WTC11 (cell line): ENCODE measurements at regions not wholly inside any gene's neighbourhood (a gene's known extent, or its start where the extent isn't known, plus 50 kb on each side); places are given as distances from the start of the nearest gene placed in this dataset.
A peak's percentile ranks its signal among the peaks of the same experiment; 100 is the strongest.

Experiments
- ESRRA ChIP-seq: sonication (generic); formaldehyde crosslinking; IDR thresholded peaks from 2 replicates; pipeline ENCODE4 v1.8.1; 2022; ENCODE audit warnings: mild to moderate bottlenecking, missing genetic modification reagents, borderline replicate concordance
- IRF2 ChIP-seq: sonication (generic); formaldehyde crosslinking; IDR thresholded peaks from 2 replicates; pipeline ENCODE4 v1.8.0; 2022; ENCODE audit warnings: low read depth, missing genetic modification reagents, borderline replicate concordance
- MYBL2 ChIP-seq: sonication (generic); formaldehyde crosslinking; IDR thresholded peaks from 2 replicates; pipeline ENCODE4 v1.8.1; 2023; ENCODE audit warnings: mild to moderate bottlenecking, moderate library complexity, missing genetic modification reagents
- NFATC4 ChIP-seq: fragments of 250-450 bp; sonication (Bioruptor Pico); IDR thresholded peaks from 2 replicates; pipeline ENCODE4 v1.9.0; 2021; ENCODE audit warnings: mild to moderate bottlenecking
- SMAD3 ChIP-seq: sonication (generic); formaldehyde crosslinking; IDR thresholded peaks from 2 replicates; pipeline ENCODE4 v1.8.0; 2022; ENCODE audit warnings: missing genetic modification reagents, mild to moderate bottlenecking, borderline replicate concordance
- SMAD4 ChIP-seq: sonication (generic); formaldehyde crosslinking; IDR thresholded peaks from 2 replicates; pipeline ENCODE4 v1.8.0; 2022; ENCODE audit warnings: mild to moderate bottlenecking, missing genetic modification reagents
- SP1 ChIP-seq: sonication (generic); formaldehyde crosslinking; conservative IDR thresholded peaks from 2 replicates; pipeline ENCODE4 v1.8.1; 2022; ENCODE audit warnings: missing genetic modification reagents
- TCF7 ChIP-seq: sonication (generic); formaldehyde crosslinking; IDR thresholded peaks from 2 replicates; pipeline ENCODE4 v1.8.0; 2022; ENCODE audit warnings: mild to moderate bottlenecking, low read depth, missing genetic modification reagents, moderate library complexity
- TEAD1 ChIP-seq: sonication (generic); formaldehyde crosslinking; IDR thresholded peaks from 2 replicates; pipeline ENCODE4 v1.8.0; 2022; ENCODE audit warnings: mild to moderate bottlenecking, missing genetic modification reagents
- TEAD4 ChIP-seq: sonication (generic); formaldehyde crosslinking; IDR thresholded peaks from 2 replicates; pipeline ENCODE4 v1.8.0; 2022; ENCODE audit warnings: mild to moderate bottlenecking, missing genetic modification reagents
- ZBTB21 ChIP-seq: sonication (generic); formaldehyde crosslinking; IDR thresholded peaks from 2 replicates; pipeline ENCODE4 v1.8.1; 2023; ENCODE audit warnings: mild to moderate bottlenecking, missing genetic modification reagents, borderline replicate concordance
- ZNF219 ChIP-seq: sonication (generic); formaldehyde crosslinking; IDR thresholded peaks from 2 replicates; pipeline ENCODE4 v1.8.0; 2023; ENCODE audit warnings: missing genetic modification reagents, mild to moderate bottlenecking, borderline replicate concordance
- ZNF232 ChIP-seq: sonication (generic); formaldehyde crosslinking; IDR thresholded peaks from 2 replicates; pipeline ENCODE4 v1.8.0; 2022; ENCODE audit warnings: mild to moderate bottlenecking, missing genetic modification reagents
- ZNF671 ChIP-seq: fragments of 250-450 bp; sonication (Bioruptor Pico); IDR thresholded peaks from 2 replicates; pipeline ENCODE4 v1.8.0; 2021; ENCODE audit warnings: mild to moderate bottlenecking
- TF ChIP-seq, protein P1 (sequence below): sonication (generic); formaldehyde crosslinking; IDR thresholded peaks from 2 replicates; pipeline ENCODE4 v1.8.1; 2023; ENCODE audit warnings: mild to moderate bottlenecking, missing genetic modification reagents, borderline replicate concordance
- TF ChIP-seq, protein P2 (sequence below): sonication (generic); formaldehyde crosslinking; IDR thresholded peaks from 2 replicates; pipeline ENCODE4 v1.8.0; 2022; ENCODE audit warnings: missing genetic modification reagents
- TF ChIP-seq, protein P3 (sequence below): fragments of 250-450 bp; sonication (Bioruptor Pico); IDR thresholded peaks from 2 replicates; pipeline ENCODE4 v1.9.0; 2021; ENCODE audit warnings: mild to moderate bottlenecking
- TF ChIP-seq, protein P4 (sequence below): fragments of 200-600 bp; IDR thresholded peaks from 2 replicates; pipeline ENCODE4 v1.8.0; 2022; ENCODE audit warnings: antibody characterized with exemption
- TF ChIP-seq, protein P5 (sequence below): sonication (generic); formaldehyde crosslinking; IDR thresholded peaks from 2 replicates; pipeline ENCODE4 v1.8.1; 2023; ENCODE audit warnings: mild to moderate bottlenecking, missing genetic modification reagents
- TF ChIP-seq, protein P6 (sequence below): sonication (generic); formaldehyde crosslinking; IDR thresholded peaks from 2 replicates; pipeline ENCODE4 v1.8.1; 2022; ENCODE audit warnings: mild to moderate bottlenecking, missing genetic modification reagents, moderate library complexity, borderline replicate concordance
- TF ChIP-seq, protein P7 (sequence below): sonication (generic); formaldehyde crosslinking; IDR thresholded peaks from 2 replicates; pipeline ENCODE4 v1.8.0; 2023; ENCODE audit warnings: missing genetic modification reagents, mild to moderate bottlenecking, borderline replicate concordance

DNA sequence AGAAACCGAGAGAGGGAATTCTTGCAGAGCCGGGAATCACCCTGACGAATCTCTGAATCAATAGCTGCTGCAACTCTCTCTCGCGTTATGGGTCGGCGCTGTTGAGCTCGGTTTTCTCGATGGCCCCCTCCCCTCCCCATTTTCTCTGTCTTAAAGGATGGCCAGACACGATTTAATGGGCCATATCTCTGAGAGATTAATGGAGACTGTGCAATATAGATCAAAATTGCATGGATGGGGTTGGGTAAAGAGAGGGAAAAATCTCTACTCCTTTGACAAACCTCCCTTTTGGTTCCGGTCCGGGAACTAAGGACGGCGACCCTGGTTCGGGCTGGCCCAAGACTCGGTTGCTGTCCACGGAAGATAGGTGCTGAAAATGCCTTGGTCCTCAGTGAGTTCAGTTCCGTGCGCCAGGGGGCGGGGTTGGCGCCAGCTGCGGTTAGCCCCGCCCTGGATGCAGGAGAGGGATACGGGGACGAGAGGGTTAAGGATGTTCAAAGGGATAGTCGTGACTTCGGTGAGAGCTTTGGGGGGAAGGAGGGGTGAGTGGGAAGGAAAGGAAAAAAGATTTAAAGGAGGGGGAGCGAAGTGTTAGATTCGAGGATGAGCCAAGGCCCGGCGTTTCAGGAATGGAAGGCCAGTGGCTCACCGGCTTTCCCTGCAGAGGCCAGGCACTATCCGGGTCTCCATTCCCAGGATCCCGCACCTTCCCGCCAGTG is 103.6 kb upstream of the HSD17B12 start (continued):
- TF ChIP-seq, protein P1, sequence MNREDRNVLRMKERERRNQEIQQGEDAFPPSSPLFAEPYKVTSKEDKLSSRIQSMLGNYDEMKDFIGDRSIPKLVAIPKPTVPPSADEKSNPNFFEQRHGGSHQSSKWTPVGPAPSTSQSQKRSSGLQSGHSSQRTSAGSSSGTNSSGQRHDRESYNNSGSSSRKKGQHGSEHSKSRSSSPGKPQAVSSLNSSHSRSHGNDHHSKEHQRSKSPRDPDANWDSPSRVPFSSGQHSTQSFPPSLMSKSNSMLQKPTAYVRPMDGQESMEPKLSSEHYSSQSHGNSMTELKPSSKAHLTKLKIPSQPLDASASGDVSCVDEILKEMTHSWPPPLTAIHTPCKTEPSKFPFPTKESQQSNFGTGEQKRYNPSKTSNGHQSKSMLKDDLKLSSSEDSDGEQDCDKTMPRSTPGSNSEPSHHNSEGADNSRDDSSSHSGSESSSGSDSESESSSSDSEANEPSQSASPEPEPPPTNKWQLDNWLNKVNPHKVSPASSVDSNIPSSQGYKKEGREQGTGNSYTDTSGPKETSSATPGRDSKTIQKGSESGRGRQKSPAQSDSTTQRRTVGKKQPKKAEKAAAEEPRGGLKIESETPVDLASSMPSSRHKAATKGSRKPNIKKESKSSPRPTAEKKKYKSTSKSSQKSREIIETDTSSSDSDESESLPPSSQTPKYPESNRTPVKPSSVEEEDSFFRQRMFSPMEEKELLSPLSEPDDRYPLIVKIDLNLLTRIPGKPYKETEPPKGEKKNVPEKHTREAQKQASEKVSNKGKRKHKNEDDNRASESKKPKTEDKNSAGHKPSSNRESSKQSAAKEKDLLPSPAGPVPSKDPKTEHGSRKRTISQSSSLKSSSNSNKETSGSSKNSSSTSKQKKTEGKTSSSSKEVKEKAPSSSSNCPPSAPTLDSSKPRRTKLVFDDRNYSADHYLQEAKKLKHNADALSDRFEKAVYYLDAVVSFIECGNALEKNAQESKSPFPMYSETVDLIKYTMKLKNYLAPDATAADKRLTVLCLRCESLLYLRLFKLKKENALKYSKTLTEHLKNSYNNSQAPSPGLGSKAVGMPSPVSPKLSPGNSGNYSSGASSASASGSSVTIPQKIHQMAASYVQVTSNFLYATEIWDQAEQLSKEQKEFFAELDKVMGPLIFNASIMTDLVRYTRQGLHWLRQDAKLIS (CRISPR knock-in tag): no peak
- TF ChIP-seq, protein P2, sequence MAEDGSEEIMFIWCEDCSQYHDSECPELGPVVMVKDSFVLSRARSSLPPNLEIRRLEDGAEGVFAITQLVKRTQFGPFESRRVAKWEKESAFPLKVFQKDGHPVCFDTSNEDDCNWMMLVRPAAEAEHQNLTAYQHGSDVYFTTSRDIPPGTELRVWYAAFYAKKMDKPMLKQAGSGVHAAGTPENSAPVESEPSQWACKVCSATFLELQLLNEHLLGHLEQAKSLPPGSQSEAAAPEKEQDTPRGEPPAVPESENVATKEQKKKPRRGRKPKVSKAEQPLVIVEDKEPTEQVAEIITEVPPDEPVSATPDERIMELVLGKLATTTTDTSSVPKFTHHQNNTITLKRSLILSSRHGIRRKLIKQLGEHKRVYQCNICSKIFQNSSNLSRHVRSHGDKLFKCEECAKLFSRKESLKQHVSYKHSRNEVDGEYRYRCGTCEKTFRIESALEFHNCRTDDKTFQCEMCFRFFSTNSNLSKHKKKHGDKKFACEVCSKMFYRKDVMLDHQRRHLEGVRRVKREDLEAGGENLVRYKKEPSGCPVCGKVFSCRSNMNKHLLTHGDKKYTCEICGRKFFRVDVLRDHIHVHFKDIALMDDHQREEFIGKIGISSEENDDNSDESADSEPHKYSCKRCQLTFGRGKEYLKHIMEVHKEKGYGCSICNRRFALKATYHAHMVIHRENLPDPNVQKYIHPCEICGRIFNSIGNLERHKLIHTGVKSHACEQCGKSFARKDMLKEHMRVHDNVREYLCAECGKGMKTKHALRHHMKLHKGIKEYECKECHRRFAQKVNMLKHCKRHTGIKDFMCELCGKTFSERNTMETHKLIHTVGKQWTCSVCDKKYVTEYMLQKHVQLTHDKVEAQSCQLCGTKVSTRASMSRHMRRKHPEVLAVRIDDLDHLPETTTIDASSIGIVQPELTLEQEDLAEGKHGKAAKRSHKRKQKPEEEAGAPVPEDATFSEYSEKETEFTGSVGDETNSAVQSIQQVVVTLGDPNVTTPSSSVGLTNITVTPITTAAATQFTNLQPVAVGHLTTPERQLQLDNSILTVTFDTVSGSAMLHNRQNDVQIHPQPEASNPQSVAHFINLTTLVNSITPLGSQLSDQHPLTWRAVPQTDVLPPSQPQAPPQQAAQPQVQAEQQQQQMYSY (CRISPR knock-in tag): 0 out of 2 replicates have a peak, but pooled peaks have one; percentile 17
- TF ChIP-seq TEAD1 (CRISPR knock-in tag): peak; percentile 89
- peak; percentile 78; the same call in 1 of the 2 replicates for TF ChIP-seq TEAD4 (CRISPR knock-in tag)
- peak; percentile 79; the same call in 1 of the 2 replicates for TF ChIP-seq SMAD3 (CRISPR knock-in tag)
- TF ChIP-seq, protein P3, sequence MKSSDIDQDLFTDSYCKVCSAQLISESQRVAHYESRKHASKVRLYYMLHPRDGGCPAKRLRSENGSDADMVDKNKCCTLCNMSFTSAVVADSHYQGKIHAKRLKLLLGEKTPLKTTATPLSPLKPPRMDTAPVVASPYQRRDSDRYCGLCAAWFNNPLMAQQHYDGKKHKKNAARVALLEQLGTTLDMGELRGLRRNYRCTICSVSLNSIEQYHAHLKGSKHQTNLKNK (CRISPR knock-in tag): no peak
- TF ChIP-seq, protein P4, sequence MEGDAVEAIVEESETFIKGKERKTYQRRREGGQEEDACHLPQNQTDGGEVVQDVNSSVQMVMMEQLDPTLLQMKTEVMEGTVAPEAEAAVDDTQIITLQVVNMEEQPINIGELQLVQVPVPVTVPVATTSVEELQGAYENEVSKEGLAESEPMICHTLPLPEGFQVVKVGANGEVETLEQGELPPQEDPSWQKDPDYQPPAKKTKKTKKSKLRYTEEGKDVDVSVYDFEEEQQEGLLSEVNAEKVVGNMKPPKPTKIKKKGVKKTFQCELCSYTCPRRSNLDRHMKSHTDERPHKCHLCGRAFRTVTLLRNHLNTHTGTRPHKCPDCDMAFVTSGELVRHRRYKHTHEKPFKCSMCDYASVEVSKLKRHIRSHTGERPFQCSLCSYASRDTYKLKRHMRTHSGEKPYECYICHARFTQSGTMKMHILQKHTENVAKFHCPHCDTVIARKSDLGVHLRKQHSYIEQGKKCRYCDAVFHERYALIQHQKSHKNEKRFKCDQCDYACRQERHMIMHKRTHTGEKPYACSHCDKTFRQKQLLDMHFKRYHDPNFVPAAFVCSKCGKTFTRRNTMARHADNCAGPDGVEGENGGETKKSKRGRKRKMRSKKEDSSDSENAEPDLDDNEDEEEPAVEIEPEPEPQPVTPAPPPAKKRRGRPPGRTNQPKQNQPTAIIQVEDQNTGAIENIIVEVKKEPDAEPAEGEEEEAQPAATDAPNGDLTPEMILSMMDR: 0 out of 2 replicates have a peak, but pooled peaks have one; percentile 16
- TF ChIP-seq, protein P5, sequence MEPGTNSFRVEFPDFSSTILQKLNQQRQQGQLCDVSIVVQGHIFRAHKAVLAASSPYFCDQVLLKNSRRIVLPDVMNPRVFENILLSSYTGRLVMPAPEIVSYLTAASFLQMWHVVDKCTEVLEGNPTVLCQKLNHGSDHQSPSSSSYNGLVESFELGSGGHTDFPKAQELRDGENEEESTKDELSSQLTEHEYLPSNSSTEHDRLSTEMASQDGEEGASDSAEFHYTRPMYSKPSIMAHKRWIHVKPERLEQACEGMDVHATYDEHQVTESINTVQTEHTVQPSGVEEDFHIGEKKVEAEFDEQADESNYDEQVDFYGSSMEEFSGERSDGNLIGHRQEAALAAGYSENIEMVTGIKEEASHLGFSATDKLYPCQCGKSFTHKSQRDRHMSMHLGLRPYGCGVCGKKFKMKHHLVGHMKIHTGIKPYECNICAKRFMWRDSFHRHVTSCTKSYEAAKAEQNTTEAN (CRISPR knock-in tag): peak; percentile 87
- peak; percentile 57; the same call in 1 of the 2 replicates for TF ChIP-seq MYBL2 (CRISPR knock-in tag)
- TF ChIP-seq NFATC4 (CRISPR knock-in tag): no peak
- TF ChIP-seq, protein P6, sequence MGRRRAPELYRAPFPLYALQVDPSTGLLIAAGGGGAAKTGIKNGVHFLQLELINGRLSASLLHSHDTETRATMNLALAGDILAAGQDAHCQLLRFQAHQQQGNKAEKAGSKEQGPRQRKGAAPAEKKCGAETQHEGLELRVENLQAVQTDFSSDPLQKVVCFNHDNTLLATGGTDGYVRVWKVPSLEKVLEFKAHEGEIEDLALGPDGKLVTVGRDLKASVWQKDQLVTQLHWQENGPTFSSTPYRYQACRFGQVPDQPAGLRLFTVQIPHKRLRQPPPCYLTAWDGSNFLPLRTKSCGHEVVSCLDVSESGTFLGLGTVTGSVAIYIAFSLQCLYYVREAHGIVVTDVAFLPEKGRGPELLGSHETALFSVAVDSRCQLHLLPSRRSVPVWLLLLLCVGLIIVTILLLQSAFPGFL: 0 out of 2 replicates have a peak, but pooled peaks have one; percentile 52
- TF ChIP-seq ESRRA (CRISPR knock-in tag): peak; percentile 86; the same call in 1 of the 2 replicates
- TF ChIP-seq ZBTB21 (CRISPR knock-in tag): no peak
- peak; percentile 83 for TF ChIP-seq SP1 (CRISPR knock-in tag)
- TF ChIP-seq IRF2 (CRISPR knock-in tag): peak; percentile 52; the same call in 1 of the 2 replicates
- no peak for TF ChIP-seq ZNF671 (CRISPR knock-in tag)
- no peak for TF ChIP-seq TCF7 (CRISPR knock-in tag)
- TF ChIP-seq, protein P7, sequence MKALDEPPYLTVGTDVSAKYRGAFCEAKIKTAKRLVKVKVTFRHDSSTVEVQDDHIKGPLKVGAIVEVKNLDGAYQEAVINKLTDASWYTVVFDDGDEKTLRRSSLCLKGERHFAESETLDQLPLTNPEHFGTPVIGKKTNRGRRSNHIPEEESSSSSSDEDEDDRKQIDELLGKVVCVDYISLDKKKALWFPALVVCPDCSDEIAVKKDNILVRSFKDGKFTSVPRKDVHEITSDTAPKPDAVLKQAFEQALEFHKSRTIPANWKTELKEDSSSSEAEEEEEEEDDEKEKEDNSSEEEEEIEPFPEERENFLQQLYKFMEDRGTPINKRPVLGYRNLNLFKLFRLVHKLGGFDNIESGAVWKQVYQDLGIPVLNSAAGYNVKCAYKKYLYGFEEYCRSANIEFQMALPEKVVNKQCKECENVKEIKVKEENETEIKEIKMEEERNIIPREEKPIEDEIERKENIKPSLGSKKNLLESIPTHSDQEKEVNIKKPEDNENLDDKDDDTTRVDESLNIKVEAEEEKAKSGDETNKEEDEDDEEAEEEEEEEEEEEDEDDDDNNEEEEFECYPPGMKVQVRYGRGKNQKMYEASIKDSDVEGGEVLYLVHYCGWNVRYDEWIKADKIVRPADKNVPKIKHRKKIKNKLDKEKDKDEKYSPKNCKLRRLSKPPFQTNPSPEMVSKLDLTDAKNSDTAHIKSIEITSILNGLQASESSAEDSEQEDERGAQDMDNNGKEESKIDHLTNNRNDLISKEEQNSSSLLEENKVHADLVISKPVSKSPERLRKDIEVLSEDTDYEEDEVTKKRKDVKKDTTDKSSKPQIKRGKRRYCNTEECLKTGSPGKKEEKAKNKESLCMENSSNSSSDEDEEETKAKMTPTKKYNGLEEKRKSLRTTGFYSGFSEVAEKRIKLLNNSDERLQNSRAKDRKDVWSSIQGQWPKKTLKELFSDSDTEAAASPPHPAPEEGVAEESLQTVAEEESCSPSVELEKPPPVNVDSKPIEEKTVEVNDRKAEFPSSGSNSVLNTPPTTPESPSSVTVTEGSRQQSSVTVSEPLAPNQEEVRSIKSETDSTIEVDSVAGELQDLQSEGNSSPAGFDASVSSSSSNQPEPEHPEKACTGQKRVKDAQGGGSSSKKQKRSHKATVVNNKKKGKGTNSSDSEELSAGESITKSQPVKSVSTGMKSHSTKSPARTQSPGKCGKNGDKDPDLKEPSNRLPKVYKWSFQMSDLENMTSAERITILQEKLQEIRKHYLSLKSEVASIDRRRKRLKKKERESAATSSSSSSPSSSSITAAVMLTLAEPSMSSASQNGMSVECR (CRISPR knock-in tag): peak; percentile 91
- peak; percentile 87; the same call in 1 of the 2 replicates for TF ChIP-seq SMAD4 (CRISPR knock-in tag)
- TF ChIP-seq ZNF219 (CRISPR knock-in tag): peak; percentile 71; the same call in 1 of the 2 replicates
- no peak for TF ChIP-seq ZNF232 (CRISPR knock-in tag)
